Stimulated activated CD8-positive, alpha-beta memory T cell treated with anti-CD3 and anti-CD28 coated beads, Interleukin-12 subunit alpha, Interleukin-12 subunit beta, amount 100 ng/mL, for 4 hours (primary cell): ENCODE measurements at regions not wholly inside any gene's neighbourhood (a gene's known extent, or its start where the extent isn't known, plus 50 kb on each side); places are given as distances from the start of the nearest gene placed in this dataset.
"Not testable (repeated sequence)": the region's sequence is repeated elsewhere in the genome, so short reads cannot be mapped to it uniquely, and the experiment has no call there.

Experiments
- DNase-seq: peaks from one replicate; pipeline ENCODE4 v3.0.0-alpha.2; 2020; ENCODE audit warnings: low read depth

DNA sequence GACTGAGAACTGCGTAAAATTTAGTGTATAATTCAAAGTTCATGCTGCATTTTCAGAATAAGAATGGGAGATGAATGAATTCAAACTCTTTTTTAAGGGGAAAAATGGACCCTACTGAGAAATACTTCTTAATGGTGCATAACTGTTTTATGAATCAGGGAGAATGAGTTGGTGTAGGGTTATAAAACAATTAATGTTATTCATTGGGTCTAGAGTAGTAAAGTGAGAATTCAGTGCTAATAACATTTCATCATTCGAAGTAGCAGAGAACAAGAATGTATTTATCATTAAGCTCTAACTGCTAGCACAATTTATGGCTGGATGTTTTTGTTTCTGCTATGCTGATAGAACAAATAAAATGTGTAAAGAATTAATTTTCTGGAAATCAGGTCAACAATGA, 310.2 kb downstream of the SLITRK5 start:
- no peak for DNase-seq

DNA sequence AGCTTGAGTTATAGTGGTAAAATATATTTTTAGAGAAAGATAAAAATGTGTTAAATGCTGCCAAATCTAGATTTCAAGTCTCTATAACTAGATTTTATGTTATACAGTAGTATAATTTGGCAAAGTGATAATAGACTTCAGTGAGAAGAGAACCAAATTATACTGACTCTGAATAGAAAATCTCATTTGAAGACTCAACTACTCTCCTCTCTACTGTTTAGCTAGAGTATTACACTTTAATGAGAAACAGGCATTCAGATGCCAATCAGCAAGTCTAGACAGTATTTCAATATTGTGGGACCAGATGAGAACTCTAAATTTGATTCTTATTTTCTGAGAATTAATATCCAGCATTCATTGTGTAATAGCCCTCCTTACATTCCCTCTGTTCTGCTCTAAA, 311.2 kb downstream of the SLITRK5 start:
- no peak for DNase-seq

GRCh38 chr13:87986639-87987250, 315.6 kb downstream of the SLITRK5 start:
- DNase-seq: no peak

DNA sequence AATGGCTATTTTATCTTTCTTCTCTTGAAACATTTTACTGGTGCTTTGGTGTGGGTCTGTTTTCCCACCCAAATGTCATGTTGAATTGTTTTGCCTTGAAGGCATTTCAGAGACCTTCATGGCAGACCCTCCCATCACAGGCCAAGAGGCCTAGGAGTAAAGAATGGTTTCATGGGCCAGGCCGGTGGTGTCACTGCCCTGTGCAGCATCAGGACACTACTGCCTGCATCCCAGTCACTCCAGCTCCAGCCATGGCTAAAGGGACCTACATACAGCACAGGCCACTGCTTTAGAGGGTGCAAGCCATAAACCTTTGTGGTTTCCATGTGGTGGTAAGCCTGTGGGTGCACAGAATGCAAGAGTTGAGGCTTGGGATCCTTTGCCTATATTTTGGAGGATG, 326.9 kb downstream of the SLITRK5 start:
- DNase-seq: no peak

DNA sequence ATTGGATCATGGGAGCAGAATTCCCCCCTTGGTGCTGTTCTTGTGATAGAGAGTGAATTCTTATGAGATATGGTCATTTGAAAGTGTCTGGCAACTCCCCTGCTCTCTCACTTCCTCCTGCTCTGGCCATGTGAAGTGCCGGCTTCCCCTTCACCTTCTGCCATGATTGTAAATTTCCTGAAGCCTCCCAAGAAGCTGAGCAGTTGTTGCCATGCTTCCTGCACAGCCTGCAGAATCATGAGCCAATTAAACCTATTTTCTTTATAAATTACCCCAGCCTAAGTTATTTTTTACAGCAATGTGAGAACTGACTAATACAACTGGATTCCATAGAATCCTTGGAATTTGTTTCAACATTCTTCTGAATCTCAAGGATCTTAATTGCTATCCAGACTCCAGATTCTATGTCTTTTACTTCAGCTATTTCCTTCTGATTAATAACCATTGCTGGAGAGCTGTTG, 328.1 kb downstream of the SLITRK5 start:
- DNase-seq: no peak

GRCh38 chr13:87999788-88000187, 328.6 kb downstream of the SLITRK5 start:
- DNase-seq: no peak

GRCh38 chr13:88000239-88000638, 329.1 kb downstream of the SLITRK5 start:
- DNase-seq: no peak

DNA sequence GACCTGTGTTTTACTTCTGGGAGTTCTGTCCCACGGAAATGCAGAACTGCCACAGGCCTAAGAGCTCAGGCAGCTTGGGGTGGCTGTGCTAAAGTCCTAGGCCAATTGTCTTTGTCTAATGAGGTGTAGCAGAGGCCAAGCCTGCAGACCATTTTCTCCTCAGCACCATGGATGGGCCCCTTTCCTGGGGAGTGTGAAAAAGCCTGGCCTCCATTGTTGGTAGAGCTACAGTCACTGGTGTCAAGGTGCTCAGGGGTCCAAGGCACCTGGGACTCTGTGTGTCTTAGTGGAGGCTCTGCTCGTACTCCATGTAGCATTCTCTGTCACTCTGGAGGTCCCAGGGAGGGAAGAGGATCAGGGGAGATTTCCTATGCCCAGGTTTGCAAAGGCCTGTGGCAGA, 329.6 kb downstream of the SLITRK5 start:
- DNase-seq: no peak

- DNase-seq: no peak
These were observed 334.0 kb downstream of the SLITRK5 start for GRCh38 chr13:88005188-88005587.

DNA sequence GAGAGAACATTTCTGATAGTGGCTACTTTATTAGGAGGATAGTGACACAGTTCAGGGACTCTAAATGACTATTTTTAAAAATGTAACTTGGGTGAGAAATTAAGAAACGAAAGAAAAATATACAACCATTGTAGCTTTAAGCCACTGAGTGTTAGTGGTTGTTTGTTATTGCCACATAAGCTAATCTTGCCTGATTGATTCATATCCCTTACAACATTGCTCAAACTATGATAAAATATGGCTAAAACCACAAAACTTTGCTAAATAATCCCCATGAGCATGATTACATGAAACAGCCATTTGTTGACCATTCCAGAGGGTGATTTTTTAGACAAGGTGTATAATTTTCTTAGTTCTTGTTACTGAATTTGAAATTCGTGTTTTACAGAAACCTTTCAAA, 343.4 kb downstream of the SLITRK5 start:
- DNase-seq: no peak

DNA sequence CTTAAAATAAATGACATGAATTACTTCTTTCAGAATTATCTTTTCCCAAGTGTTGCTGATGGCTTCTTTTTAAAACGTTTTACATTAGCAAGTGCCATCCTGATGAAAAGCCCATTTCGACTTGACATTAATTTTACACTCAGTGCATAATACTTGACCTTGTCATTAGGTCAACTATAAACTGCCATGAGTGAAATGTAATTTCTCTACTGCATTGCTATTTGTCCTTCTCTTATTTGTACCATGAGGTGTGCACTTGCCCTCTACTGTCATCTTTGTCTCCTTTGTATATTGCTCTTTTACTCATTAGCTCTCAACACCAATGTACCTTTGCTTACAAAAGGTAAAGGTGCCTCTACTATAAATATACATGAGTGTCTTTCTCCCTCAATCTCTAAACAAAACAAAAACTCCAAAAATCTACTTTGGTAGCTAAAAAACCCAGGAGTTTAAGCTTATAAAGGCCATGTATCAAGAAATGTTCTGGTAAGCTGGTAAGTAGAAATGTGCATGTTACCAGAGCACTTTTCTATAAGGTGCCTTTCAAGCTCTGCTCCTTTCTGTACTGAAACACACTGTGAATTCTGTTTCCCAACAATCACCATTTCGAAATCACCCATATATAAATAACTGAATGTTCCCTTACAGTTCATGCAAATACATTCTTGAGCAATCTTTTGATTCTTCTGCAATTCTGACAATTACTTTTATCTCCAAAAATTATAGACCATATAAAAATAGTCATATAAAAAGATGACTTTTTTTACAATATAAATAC, 351.4 kb downstream of the SLITRK5 start:
- DNase-seq: no peak

- no peak for DNase-seq
These were observed 355.1 kb downstream of the SLITRK5 start for GRCh38 chr13:88026241-88026640.

- no peak for DNase-seq
These were observed 360.9 kb downstream of the SLITRK5 start for GRCh38 chr13:88031980-88032559.

GRCh38 chr13:88036205-88036604, 365.0 kb downstream of the SLITRK5 start:
- DNase-seq: not testable (repeated sequence)

DNA sequence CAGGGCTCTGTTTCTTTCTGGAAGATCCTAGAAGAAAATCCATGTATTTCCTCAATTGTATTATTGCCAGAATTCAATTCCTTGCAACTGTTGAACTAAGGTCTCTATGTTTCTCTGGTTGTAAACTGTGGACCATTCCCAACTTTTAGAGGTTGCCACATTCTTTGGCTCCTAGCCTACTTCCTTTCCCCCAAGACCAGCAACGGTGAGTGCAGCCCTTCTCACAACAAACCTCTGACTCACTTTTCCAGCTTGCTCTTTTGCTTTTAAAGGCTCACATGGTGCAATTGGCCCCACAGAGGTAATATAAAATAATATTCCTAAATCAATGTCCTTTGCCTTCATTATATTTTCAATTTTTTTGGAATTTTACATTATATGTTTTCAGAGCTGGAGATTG, 371.3 kb downstream of the SLITRK5 start:
- DNase-seq: no peak

DNA sequence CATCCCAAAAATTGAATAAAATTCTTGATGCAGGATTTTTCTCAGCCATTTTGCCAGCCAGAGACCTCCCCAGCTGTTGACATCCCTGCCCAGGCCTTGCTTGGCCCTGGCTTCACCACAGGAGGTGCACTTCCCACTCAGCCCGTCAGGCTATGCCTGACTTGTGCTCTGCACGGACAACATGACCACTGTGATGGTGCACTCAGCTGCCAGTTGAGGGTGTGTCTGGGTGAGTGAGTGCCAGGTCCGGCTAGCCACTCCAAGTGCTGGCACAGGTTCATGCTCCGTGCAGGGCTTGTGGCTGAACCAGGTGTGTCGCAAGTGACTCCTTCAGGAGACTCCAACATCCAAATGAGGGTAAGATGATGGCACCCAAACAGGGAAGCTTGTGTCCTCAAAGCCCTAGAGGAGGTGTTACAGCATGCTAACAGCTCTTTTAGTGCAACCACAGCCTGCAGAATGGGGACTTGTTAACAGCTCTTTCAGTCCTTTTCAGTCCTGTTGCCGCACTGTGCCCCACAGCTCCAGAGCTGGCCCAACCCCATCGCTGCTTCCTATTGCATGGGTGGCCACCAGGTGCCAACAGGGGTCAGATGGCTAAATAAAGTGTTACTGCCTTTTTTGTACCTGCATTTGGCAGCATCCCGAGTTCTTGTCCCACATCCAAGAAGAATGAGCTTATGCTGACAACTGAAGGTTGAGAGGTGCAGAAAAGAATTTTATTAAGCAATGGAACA, 380.7 kb downstream of the SLITRK5 start:
- DNase-seq: no peak

DNA sequence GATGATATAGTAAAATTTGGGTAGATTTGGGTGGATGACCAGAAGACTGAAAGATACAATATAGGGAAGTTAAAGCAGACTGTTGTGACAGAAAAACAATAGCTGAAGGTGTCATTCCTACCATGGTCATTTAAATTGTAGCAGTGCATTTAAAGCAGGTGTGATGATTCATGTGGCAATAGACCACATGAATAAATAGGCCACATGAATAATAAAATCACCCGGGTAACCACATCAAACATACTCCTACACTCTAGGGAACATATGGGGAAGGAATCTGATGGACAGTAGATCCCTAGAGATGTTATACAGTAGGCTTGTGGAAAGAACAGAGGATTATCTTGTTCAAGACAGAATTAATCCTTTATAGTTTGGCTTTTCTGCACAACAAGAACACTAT, 392.6 kb downstream of the SLITRK5 start:
- DNase-seq: no peak

- DNase-seq: no peak
These were observed 395.7 kb downstream of the SLITRK5 start for GRCh38 chr13:88066847-88067246.

- no peak for DNase-seq
These were observed 397.1 kb downstream of the SLITRK5 start for GRCh38 chr13:88068316-88068715.

- DNase-seq: no peak
These were observed 397.8 kb downstream of the SLITRK5 start for GRCh38 chr13:88068975-88069374.

- DNase-seq: no peak
These were observed 400.2 kb downstream of the SLITRK5 start for GRCh38 chr13:88071371-88071770.

GRCh38 chr13:88074794-88075510, 403.8 kb downstream of the SLITRK5 start:
- DNase-seq: no peak
